CD14-positive monocyte (primary cell): ENCODE measurements at regions not wholly inside any gene's neighbourhood (a gene's known extent, or its start where the extent isn't known, plus 50 kb on each side); places are given as distances from the start of the nearest gene placed in this dataset.

Experiments
- DNase-seq, 3 donors: peaks; one replicate each; pipeline ENCODE4 v3.0.0-alpha.2; 2011 to 2022
- H2AFZ ChIP-seq: 2 replicates; pipeline ENCODE4 v1.6.0; 2012; ENCODE audit warnings: mild to moderate bottlenecking, low read depth, low read length, inconsistent platforms; ENCODE audit not compliant: insufficient read depth, poor library complexity, severe bottlenecking
- H3K27ac ChIP-seq, 2 donors: 1 replicate in 1 of 2; 2 replicates in 1 of 2; pipeline ENCODE4 v1.5.1; 2012 to 2013; ENCODE audit warnings: low read length in 2 of 2, control low read depth in 1 of 2, inconsistent platforms in 1 of 2, low read depth in 1 of 2, mild to moderate bottlenecking in 1 of 2
- H3K27me3 ChIP-seq, 2 donors: one replicate each; pipeline versions ENCODE4 v1.6.0 to v1.6.1; 2011 to 2013; ENCODE audit warnings: low read length in 2 of 2; ENCODE audit not compliant: control insufficient read depth in 2 of 2, insufficient read depth in 2 of 2
- H3K36me3 ChIP-seq, 2 donors: replicated peaks in 1 of 2; 1 replicate in 1 of 2; 2 replicates in 1 of 2; pipeline versions ENCODE4 v1.5.1 to v1.6.1; 2012 to 2013; ENCODE audit warnings: low read length in 2 of 2, control low read depth in 1 of 2, inconsistent platforms in 1 of 2, mild to moderate bottlenecking in 1 of 2; ENCODE audit not compliant: insufficient read depth in 2 of 2, control insufficient read depth in 1 of 2
- H3K4me1 ChIP-seq, 2 donors: 1 replicate in 1 of 2; 2 replicates in 1 of 2; pipeline versions ENCODE4 v1.5.1 to v1.6.1; 2012 to 2013; ENCODE audit warnings: low read length in 2 of 2, control low read depth in 1 of 2, inconsistent platforms in 1 of 2, mild to moderate bottlenecking in 1 of 2, moderate library complexity in 1 of 2; ENCODE audit not compliant: insufficient read depth in 2 of 2, control insufficient read depth in 1 of 2
- H3K4me2 ChIP-seq: replicated peaks from 2 replicates; pipeline ENCODE3; 2012; ENCODE audit warnings: low read length, moderate library complexity, mild to moderate bottlenecking; ENCODE audit not compliant: poor library complexity, severe bottlenecking; ENCODE audit errors: extremely low read depth
- H3K4me3 ChIP-seq, 3 experiments: fragments of 200-600 bp in 1 of 3; sonication (generic) in 1 of 3; replicated peaks in 1 of 3; 1 replicate in 2 of 3; 2 replicates in 1 of 3; pipeline ENCODE4 v1.5.1; 2011 to 2013; ENCODE audit warnings: low read length in 3 of 3, mild to moderate bottlenecking in 3 of 3, control low read depth in 2 of 3, low read depth in 2 of 3, inconsistent platforms in 1 of 3, moderate library complexity in 1 of 3
- H3K79me2 ChIP-seq: 2 replicates; pipeline ENCODE4 v1.6.0; 2012; ENCODE audit warnings: mild to moderate bottlenecking, control low read depth, inconsistent platforms, low read length, moderate library complexity; ENCODE audit not compliant: insufficient read depth
- H3K9ac ChIP-seq: 2 replicates; pipeline ENCODE4 v1.6.0; 2017; ENCODE audit warnings: low read length, mild to moderate bottlenecking; ENCODE audit not compliant: insufficient read depth, poor library complexity, severe bottlenecking
- H3K9me3 ChIP-seq, 2 donors: replicated peaks in 1 of 2; 1 replicate in 1 of 2; 2 replicates in 1 of 2; pipeline versions ENCODE4 v1.5.1 to v1.6.1; 2012 to 2013; ENCODE audit warnings: low read length in 2 of 2, control low read depth in 1 of 2; ENCODE audit not compliant: control insufficient read depth in 1 of 2, insufficient read depth in 1 of 2
- H4K20me1 ChIP-seq: 2 replicates; pipeline ENCODE4 v1.6.0; 2012; ENCODE audit warnings: mild to moderate bottlenecking, low read length, control low read depth, moderate library complexity; ENCODE audit not compliant: insufficient read depth
- H3K27ac Mint-ChIP-seq, 7 donors: one replicate each; pipeline ENCODE4 v1.8.0; 2020; ENCODE audit warnings: mild to moderate bottlenecking in 7 of 7, mixed read lengths in 7 of 7, moderate library complexity in 6 of 7, inconsistent platforms in 2 of 7
- H3K27me3 Mint-ChIP-seq, 3 donors: one replicate each; pipeline ENCODE4 v1.8.0; 2021 to 2022; ENCODE audit warnings: low read depth in 3 of 3, mild to moderate bottlenecking in 3 of 3, mixed read lengths in 3 of 3, moderate library complexity in 3 of 3, inconsistent platforms in 1 of 3
- H3K36me3 Mint-ChIP-seq, 2 donors: one replicate each; pipeline ENCODE4 v1.8.0; 2020; ENCODE audit warnings: mixed read lengths in 2 of 2, inconsistent platforms in 1 of 2, mild to moderate bottlenecking in 1 of 2
- H3K4me1 Mint-ChIP-seq: one replicate; pipeline ENCODE4 v1.8.0; 2020; ENCODE audit warnings: mild to moderate bottlenecking, mixed read lengths
- H3K4me3 Mint-ChIP-seq, 2 donors: one replicate each; pipeline ENCODE4 v1.8.0; 2020; ENCODE audit warnings: mild to moderate bottlenecking in 2 of 2, mixed read lengths in 2 of 2, moderate library complexity in 1 of 2
- H3K9me3 Mint-ChIP-seq, 7 donors: one replicate each; pipeline ENCODE4 v1.8.0; 2020 to 2022; ENCODE audit warnings: mixed read lengths in 7 of 7, mild to moderate bottlenecking in 6 of 7, moderate library complexity in 6 of 7, inconsistent platforms in 2 of 7
- WGBS: methylation state at CpG from one replicate; pipeline ENCODE4 v1.1.5; 2013; ENCODE audit warnings: missing lambda C conversion rate; ENCODE audit not compliant: insufficient coverage; 5-methylcytosine and 5-hydroxymethylcytosine counted together
- intact Hi-C, 2 donors: fragments of 100-400 bp; cut with micrococcal nuclease; formaldehyde crosslinking; loops; one replicate each; pipeline versions ENCODE4 v1.15.0 to v1.15.1; 2023
- TF ChIP-seq, protein P1 (sequence below): fragments of 200-600 bp; IDR thresholded peaks from one replicate; pipeline ENCODE4 v1.8.0; 2022; ENCODE audit warnings: antibody characterized with exemption, mild to moderate bottlenecking

GRCh38 chr13:111908361-111908760, 158.6 kb upstream of the SOX1 start:
- no peaks in the 10 kb centered on the region for H3K4me1 Mint-ChIP-seq
- no peaks in the 10 kb centered on the region for H4K20me1 ChIP-seq
- no peak overlapping the region for H3K27ac Mint-ChIP-seq
- no peak overlapping the region for H2AFZ ChIP-seq
- TF ChIP-seq, protein P1, sequence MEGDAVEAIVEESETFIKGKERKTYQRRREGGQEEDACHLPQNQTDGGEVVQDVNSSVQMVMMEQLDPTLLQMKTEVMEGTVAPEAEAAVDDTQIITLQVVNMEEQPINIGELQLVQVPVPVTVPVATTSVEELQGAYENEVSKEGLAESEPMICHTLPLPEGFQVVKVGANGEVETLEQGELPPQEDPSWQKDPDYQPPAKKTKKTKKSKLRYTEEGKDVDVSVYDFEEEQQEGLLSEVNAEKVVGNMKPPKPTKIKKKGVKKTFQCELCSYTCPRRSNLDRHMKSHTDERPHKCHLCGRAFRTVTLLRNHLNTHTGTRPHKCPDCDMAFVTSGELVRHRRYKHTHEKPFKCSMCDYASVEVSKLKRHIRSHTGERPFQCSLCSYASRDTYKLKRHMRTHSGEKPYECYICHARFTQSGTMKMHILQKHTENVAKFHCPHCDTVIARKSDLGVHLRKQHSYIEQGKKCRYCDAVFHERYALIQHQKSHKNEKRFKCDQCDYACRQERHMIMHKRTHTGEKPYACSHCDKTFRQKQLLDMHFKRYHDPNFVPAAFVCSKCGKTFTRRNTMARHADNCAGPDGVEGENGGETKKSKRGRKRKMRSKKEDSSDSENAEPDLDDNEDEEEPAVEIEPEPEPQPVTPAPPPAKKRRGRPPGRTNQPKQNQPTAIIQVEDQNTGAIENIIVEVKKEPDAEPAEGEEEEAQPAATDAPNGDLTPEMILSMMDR = no peak
- H3K27me3 ChIP-seq = no peaks in the 10 kb centered on the region
- H3K27ac ChIP-seq = no peak overlapping the region
- H3K4me2 ChIP-seq = no peak overlapping the region
- 87% methylated on average over 9 of the region's 13 CpGs for WGBS
- no peaks in the 10 kb centered on the region for H3K36me3 Mint-ChIP-seq
- peaks cover 0 to 10% (median 4%) of the 10 kb centered on the region in 7 donors for H3K9me3 Mint-ChIP-seq
- H3K79me2 ChIP-seq = no peaks in the 10 kb centered on the region
- peaks cover 0 to 4% (median 2%) of the 10 kb centered on the region in 3 donors for H3K27me3 Mint-ChIP-seq
- H3K4me3 Mint-ChIP-seq = no peak overlapping the region
- H3K4me3 ChIP-seq = no peak overlapping the region
- H3K4me1 ChIP-seq = no peaks in the 10 kb centered on the region
- H3K36me3 ChIP-seq = no peaks in the 10 kb centered on the region
- intact Hi-C loops = no loop called here
- no peak overlapping the region for H3K9ac ChIP-seq
- no peaks in the 10 kb centered on the region for H3K9me3 ChIP-seq
- no peak for DNase-seq

DNA sequence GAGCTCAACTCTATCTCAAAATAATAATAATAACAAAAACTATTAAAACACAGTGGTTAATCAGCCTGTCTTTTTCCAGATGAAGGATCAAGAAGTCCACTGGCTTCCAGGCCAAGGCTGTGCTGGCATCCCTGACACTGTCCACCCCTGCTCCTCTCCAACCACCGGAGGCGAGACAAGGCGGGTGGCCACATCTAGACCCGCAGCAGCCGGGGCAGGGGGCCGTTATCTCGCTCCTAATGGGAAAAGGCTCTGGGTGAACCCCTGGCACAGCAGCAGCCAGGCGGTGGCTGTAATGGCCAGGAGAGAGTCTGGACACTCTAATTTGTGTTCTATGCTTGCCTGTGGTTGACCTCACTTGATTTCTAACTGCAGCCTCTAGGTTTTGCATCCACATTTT, 158.0 kb upstream of the SOX1 start:
- Mint-ChIP-seq H3K36me3 (no peaks in the 10 kb centered on the region), H3K4me3 (no peak overlapping the region), H3K27me3 (peaks cover 0 to 4% (median 2%) of the 10 kb centered on the region in 3 donors), H3K27ac (no peak overlapping the region), H3K9me3 (peaks cover 0 to 10% (median 4%) of the 10 kb centered on the region in 7 donors), H3K4me1 (no peaks in the 10 kb centered on the region)
- DNase-seq = no peak
- H3K9me3 ChIP-seq = no peaks in the 10 kb centered on the region
- no peaks in the 10 kb centered on the region for H3K27me3 ChIP-seq
- H2AFZ ChIP-seq = no peak overlapping the region
- 95% methylated on average over 8 of the region's 8 CpGs for WGBS
- no peaks in the 10 kb centered on the region for H3K79me2 ChIP-seq
- H3K4me2 ChIP-seq = no peak overlapping the region
- no peak overlapping the region for H3K4me3 ChIP-seq
- H3K4me1 ChIP-seq = no peaks in the 10 kb centered on the region
- TF ChIP-seq, protein P1 = no peak
- no peak overlapping the region for H3K9ac ChIP-seq
- no peaks in the 10 kb centered on the region for H3K36me3 ChIP-seq
- H3K27ac ChIP-seq = no peak overlapping the region
- intact Hi-C loops = no loop called here
- no peaks in the 10 kb centered on the region for H4K20me1 ChIP-seq
